HepG2 (cell line): ENCODE measurements at regions not wholly inside any gene's neighbourhood (a gene's known extent, or its start where the extent isn't known, plus 50 kb on each side); places are given as distances from the start of the nearest gene placed in this dataset.

Experiments used
- ATAC-seq: fragments of 200-7000 bp; cut with Tn5 transposase; 3 replicates; pipeline ENCODE4 v1.9.1; 2020; ENCODE audit warnings: mild to moderate bottlenecking, moderate library complexity
- BruUV-seq: library from RNA; stranded (reverse); fragments of 400-500 nt; replicated peaks from 2 replicates; lab custom pipeline; 2021; lab: Mats Ljungman, UMichigan
- CTCF ChIA-PET: fragments of 300-600 bp; formaldehyde crosslinking; extraction: SDS; loops from one replicate; lab custom pipeline; 2021; ENCODE audit warnings: low total read pairs, inconsistent platforms, low intra/inter-chr PET ratio; lab: Yijun Ruan, JAX
- POLR2A ChIA-PET: fragments of 350-600 bp; sonication (Branson Sonifier 250); formaldehyde crosslinking; loops from one replicate; lab custom pipeline; 2020; ENCODE audit warnings: antibody characterized with exemption, inconsistent platforms; lab: Yijun Ruan, JAX
- DNase-seq: peaks from one replicate; pipeline ENCODE4 v3.0.0-alpha.2; 2015; ENCODE audit warnings: low spot score
- FAIRE-seq: peaks from 3 replicates; lab custom pipeline; 2011; peaks lifted over from hg19 to GRCh38; lab: Jason Lieb, UNC
- H2AFZ ChIP-seq: one replicate; pipeline ENCODE4 v1.6.1; 2011; ENCODE audit warnings: low read length, inconsistent platforms
- H3K27ac ChIP-seq: fragments of 300-600 bp; 3 replicates; pipeline ENCODE4 v1.8.0; 2011; ENCODE audit warnings: mixed run types, mild to moderate bottlenecking, mixed read lengths, low read length, inconsistent platforms; ENCODE audit not compliant: insufficient read depth; ENCODE audit errors: extremely low read length
- H3K27me3 ChIP-seq, 2 experiments: fragments of 200-600 bp in 1 of 2; 2 replicates in 1 of 2; 3 replicates in 1 of 2; pipeline versions ENCODE4 v1.6.0 to v1.8.0; 2011; ENCODE audit warnings: low read length in 2 of 2, mild to moderate bottlenecking in 2 of 2, moderate library complexity in 2 of 2, inconsistent platforms in 1 of 2; ENCODE audit not compliant: insufficient read depth in 2 of 2, control insufficient read depth in 1 of 2
- H3K36me3 ChIP-seq, 2 experiments: fragments of 200-600 bp in 1 of 2; replicated peaks in 1 of 2; 2 replicates in 1 of 2; 3 replicates in 1 of 2; pipeline versions ENCODE4 v1.5.1 to v1.8.0; 2011; ENCODE audit warnings: low read length in 2 of 2, inconsistent platforms in 1 of 2; ENCODE audit not compliant: insufficient read depth in 2 of 2, control insufficient read depth in 1 of 2
- H3K4me1 ChIP-seq: 2 replicates; pipeline ENCODE4 v1.5.1; 2012; ENCODE audit warnings: low read length, inconsistent platforms; ENCODE audit not compliant: insufficient read depth
- H3K4me2 ChIP-seq: 2 replicates; pipeline ENCODE4 v1.6.0; 2011; ENCODE audit warnings: low read depth, low read length, inconsistent platforms
- H3K4me3 ChIP-seq, 3 experiments: fragments of 200-600 bp in 1 of 3; sonication (generic), shearing (Covaris generic) in 1 of 3; replicated peaks in 1 of 3; 2 replicates each; pipeline ENCODE4 v1.5.1; 2011 to 2016; ENCODE audit warnings: low read length in 3 of 3, inconsistent platforms in 2 of 3, low read depth in 2 of 3, mild to moderate bottlenecking in 2 of 3, control low read depth in 1 of 3, mixed read lengths in 1 of 3; ENCODE audit not compliant: insufficient read depth in 1 of 3
- H3K79me2 ChIP-seq: one replicate; pipeline ENCODE4 v1.6.1; 2011; ENCODE audit warnings: low read length, inconsistent platforms; ENCODE audit not compliant: insufficient read depth
- H3K9ac ChIP-seq: 2 replicates; pipeline ENCODE4 v1.6.0; 2011; ENCODE audit warnings: mild to moderate bottlenecking, low read depth, low read length, inconsistent platforms; ENCODE audit not compliant: insufficient read depth
- H3K9me3 ChIP-seq: 2 replicates; pipeline ENCODE4 v1.5.1; 2012; ENCODE audit warnings: mild to moderate bottlenecking, low read length
- H4K20me1 ChIP-seq: 2 replicates; pipeline ENCODE4 v1.6.0; 2011; ENCODE audit warnings: inconsistent platforms, mild to moderate bottlenecking, low read length, moderate library complexity; ENCODE audit not compliant: insufficient read depth
- ATM ChIP-seq: fragments of 450-650 bp; IDR thresholded peaks from 2 replicates; pipeline ENCODE4 v1.7.1; 2017; ENCODE audit warnings: mild to moderate bottlenecking, borderline replicate concordance
- ELF3 ChIP-seq: IDR thresholded peaks from 2 replicates; pipeline ENCODE4 v1.6.1; 2016; ENCODE audit warnings: missing genetic modification reagents, missing compliant biosample characterization
- GATAD2A ChIP-seq: IDR thresholded peaks from 2 replicates; pipeline ENCODE4 v1.6.1; 2016
- GLI4 ChIP-seq: sonication (generic); formaldehyde crosslinking; IDR thresholded peaks from 2 replicates; pipeline ENCODE4 v1.5.1; 2020; ENCODE audit warnings: missing genetic modification reagents, mild to moderate bottlenecking, moderate library complexity, borderline replicate concordance
- KLF6 ChIP-seq: IDR thresholded peaks from 2 replicates; pipeline ENCODE4 v1.8.0; 2016; ENCODE audit warnings: missing biosample characterization, missing genetic modification reagents
- NCOA2 ChIP-seq: sonication (generic); formaldehyde crosslinking; IDR thresholded peaks from 2 replicates; pipeline ENCODE4 v1.8.0; 2022; ENCODE audit warnings: inconsistent platforms
- RBAK ChIP-seq: sonication (generic); formaldehyde crosslinking; IDR thresholded peaks from 2 replicates; pipeline ENCODE4 v1.5.1; 2020; ENCODE audit warnings: mild to moderate bottlenecking, missing genetic modification reagents
- SAP130 ChIP-seq: IDR thresholded peaks from 2 replicates; pipeline ENCODE4 v1.6.1; 2016; ENCODE audit warnings: low read depth
- ZFY ChIP-seq: sonication (generic); formaldehyde crosslinking; IDR thresholded peaks from 2 replicates; pipeline ENCODE4 v1.4.0; 2020; ENCODE audit warnings: missing genetic modification reagents
- ZKSCAN5 ChIP-seq: sonication (generic); formaldehyde crosslinking; IDR thresholded peaks from 2 replicates; pipeline ENCODE4 v1.5.1; 2020; ENCODE audit warnings: mild to moderate bottlenecking, missing genetic modification reagents
- WGBS: methylation state at CpG from one replicate; pipeline ENCODE4 v1.1.6; 2017; ENCODE audit warnings: low lambda C conversion rate; 5-methylcytosine and 5-hydroxymethylcytosine counted together
- in situ Hi-C: cut with HindIII; loops from 2 replicates; pipeline ENCODE4 v1.10.0; 2017; ENCODE audit warnings: low pct_unique_long_range_greater_than_20kb; ENCODE audit not compliant: extremely low pct_ligation_motif_present
- intact Hi-C: fragments of 100-400 bp; cut with micrococcal nuclease; formaldehyde crosslinking; loops from one replicate; pipeline ENCODE4 v1.10.0; 2022; ENCODE audit not compliant: unreplicated experiment
- TF ChIP-seq, protein P1 (sequence below): sonication (generic); formaldehyde crosslinking; IDR thresholded peaks from 2 replicates; pipeline ENCODE4 v1.4.0; 2020; ENCODE audit warnings: missing genetic modification reagents, borderline replicate concordance
- TF ChIP-seq, protein P2 (sequence below): sonication (generic); formaldehyde crosslinking; IDR thresholded peaks from 2 replicates; pipeline ENCODE4 v1.4.0; 2020; ENCODE audit warnings: missing genetic modification reagents, borderline replicate concordance
- TF ChIP-seq, protein P3 (sequence below): sonication (generic); formaldehyde crosslinking; IDR thresholded peaks from 2 replicates; pipeline ENCODE4 v1.8.0; 2022; ENCODE audit warnings: missing genetic modification reagents, mild to moderate bottlenecking, inconsistent platforms, borderline replicate concordance

DNA sequence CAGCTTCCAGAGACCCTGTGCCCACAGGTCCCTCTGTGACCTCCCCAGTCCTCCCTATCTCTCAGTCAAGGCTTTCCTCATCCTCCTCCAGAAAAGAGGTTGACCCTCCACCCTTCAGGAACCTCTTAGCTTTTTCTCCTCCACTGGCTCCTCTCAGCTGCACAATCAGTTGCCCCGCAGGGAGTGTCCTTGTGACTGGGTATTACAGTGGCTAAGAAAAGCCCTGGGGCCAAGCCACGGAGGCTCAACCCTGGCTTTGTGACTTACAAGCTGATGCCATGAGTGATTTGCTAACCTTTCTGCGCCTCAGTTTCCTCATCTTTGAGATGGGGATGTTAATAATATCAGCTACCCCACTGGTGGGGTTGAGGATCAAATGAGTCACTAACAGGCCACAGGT, 66.4 kb upstream of the ZMIZ1 start:
- peaks cover 45% of the 10 kb centered on the region for H3K4me1 ChIP-seq
- no peaks in the 10 kb centered on the region for H3K79me2 ChIP-seq
- H3K9me3 ChIP-seq: no peaks in the 10 kb centered on the region
- H2AFZ ChIP-seq: no peak overlapping the region
- ChIA-PET POLR2A (no interaction called here), CTCF (no interaction called here)
- DNase-seq: no peak
- no TSS peak for BruUV-seq
- in situ Hi-C loops (no loop called here), intact Hi-C loops (no loop called here)
- ATAC-seq: no peak
- no peak overlapping the region for H3K9ac ChIP-seq
- H3K27ac ChIP-seq: no peak overlapping the region
- TF ChIP-seq, protein P1, sequence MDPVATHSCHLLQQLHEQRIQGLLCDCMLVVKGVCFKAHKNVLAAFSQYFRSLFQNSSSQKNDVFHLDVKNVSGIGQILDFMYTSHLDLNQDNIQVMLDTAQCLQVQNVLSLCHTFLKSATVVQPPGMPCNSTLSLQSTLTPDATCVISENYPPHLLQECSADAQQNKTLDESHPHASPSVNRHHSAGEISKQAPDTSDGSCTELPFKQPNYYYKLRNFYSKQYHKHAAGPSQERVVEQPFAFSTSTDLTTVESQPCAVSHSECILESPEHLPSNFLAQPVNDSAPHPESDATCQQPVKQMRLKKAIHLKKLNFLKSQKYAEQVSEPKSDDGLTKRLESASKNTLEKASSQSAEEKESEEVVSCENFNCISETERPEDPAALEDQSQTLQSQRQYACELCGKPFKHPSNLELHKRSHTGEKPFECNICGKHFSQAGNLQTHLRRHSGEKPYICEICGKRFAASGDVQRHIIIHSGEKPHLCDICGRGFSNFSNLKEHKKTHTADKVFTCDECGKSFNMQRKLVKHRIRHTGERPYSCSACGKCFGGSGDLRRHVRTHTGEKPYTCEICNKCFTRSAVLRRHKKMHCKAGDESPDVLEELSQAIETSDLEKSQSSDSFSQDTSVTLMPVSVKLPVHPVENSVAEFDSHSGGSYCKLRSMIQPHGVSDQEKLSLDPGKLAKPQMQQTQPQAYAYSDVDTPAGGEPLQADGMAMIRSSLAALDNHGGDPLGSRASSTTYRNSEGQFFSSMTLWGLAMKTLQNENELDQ (CRISPR knock-in tag): no peak
- H4K20me1 ChIP-seq: no peaks in the 10 kb centered on the region
- peaks cover 2 to 52% of the 10 kb centered on the region in 2 experiments for H3K27me3 ChIP-seq
- FAIRE-seq: no peak
- H3K36me3 ChIP-seq: no peaks in the 10 kb centered on the region
- WGBS: 41% methylated on average over 3 of the region's 3 CpGs
- H3K4me2 ChIP-seq: no peak overlapping the region
- H3K4me3 ChIP-seq: no peak overlapping the region

DNA sequence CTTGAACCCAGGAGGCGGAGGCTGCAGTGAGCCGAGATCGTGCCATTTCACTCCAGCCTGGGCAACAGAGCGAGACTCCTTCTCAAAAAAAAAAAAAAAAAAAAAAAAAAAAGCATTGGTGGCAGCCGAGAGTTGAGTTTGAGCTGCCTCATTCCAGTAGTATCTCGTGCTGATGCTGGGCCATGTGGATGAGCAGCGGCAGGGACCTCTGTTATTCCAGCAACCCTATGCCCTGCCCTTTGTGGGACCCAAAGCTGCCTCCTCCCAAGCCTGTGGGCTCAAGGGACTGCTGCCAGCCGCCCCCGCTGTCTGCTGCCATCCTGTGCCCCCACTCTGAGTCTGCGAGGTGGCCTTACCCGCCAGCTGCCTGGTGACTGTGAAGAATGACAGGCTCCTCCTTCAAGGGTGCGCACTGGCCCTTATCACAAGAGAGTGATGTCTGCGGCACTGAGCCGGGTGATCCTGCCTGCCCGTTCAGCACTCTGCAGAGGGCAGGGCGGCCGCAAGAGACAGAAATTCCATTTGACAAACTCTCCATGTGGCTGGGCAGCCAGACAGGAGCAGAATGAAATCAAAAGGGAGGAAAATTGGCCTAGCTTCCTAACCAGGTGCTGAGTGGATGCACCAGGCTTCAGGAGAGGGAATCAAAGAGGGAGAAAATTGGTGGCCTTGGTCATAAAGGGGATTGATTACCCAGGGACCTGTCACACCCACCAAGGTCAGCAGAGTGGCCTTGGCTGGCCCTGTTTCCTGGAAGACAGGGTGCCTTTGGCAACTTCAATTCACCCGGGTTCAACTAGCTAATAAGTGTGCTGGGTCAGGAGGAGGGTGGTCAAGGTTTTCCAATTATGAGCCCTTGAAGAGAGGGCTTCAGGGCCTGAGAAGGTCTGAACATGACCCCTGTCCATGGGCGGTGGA, 65.3 kb upstream of the ZMIZ1 start:
- WGBS: 41% methylated on average over 16 of the region's 19 CpGs
- peak overlapping the region; percentile 8; the same call in 1 of the 2 replicates for H3K4me2 ChIP-seq
- no peak for TF ChIP-seq ATM
- peak; percentile 8; the same call in 1 of the 2 replicates for TF ChIP-seq ZFY (CRISPR knock-in tag)
- TF ChIP-seq, protein P2, sequence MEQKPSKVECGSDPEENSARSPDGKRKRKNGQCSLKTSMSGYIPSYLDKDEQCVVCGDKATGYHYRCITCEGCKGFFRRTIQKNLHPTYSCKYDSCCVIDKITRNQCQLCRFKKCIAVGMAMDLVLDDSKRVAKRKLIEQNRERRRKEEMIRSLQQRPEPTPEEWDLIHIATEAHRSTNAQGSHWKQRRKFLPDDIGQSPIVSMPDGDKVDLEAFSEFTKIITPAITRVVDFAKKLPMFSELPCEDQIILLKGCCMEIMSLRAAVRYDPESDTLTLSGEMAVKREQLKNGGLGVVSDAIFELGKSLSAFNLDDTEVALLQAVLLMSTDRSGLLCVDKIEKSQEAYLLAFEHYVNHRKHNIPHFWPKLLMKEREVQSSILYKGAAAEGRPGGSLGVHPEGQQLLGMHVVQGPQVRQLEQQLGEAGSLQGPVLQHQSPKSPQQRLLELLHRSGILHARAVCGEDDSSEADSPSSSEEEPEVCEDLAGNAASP (CRISPR knock-in tag): peak; percentile 83; the same call in 1 of the 2 replicates
- TF ChIP-seq ZKSCAN5 (CRISPR knock-in tag): no peak
- no peak for TF ChIP-seq RBAK (CRISPR knock-in tag)
- no peak for TF ChIP-seq GLI4 (CRISPR knock-in tag)
- peak; percentile 82 for TF ChIP-seq NCOA2 (CRISPR knock-in tag)
- peak; percentile 33; the same call in 1 of the 2 replicates for TF ChIP-seq ELF3 (CRISPR knock-in tag)
- TF ChIP-seq, protein P3, sequence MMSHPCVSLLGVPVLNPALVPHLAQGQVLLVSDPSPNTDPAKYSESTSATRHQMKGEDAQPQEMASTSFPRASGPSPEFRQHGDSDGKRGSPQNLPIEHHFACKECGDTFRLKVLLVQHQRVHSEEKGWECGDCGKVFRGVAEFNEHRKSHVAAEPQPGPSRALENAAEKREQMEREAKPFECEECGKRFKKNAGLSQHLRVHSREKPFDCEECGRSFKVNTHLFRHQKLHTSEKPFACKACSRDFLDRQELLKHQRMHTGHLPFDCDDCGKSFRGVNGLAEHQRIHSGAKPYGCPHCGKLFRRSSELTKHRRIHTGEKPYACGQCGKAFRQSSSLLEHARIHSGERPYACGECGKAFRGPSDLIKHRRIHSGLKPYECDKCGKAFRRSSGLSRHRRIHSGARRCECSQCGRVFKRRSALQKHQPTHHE (CRISPR knock-in tag): no peak
- peak; percentile 73 for TF ChIP-seq GATAD2A (CRISPR knock-in tag)
- TF ChIP-seq KLF6 (CRISPR knock-in tag): no peak
- TF ChIP-seq SAP130 (CRISPR knock-in tag): 0 out of 2 replicates have a peak, but pooled peaks have one; percentile 15

More for the DNA sequence above, 65.3 kb upstream of the ZMIZ1 start:
- intact Hi-C loops: no loop called here
- H3K9me3 ChIP-seq: no peaks in the 10 kb centered on the region
- no peak overlapping the region for H2AFZ ChIP-seq
- in situ Hi-C loops: no loop called here
- ATAC-seq: peak; percentile 58
- no peaks in the 10 kb centered on the region for H4K20me1 ChIP-seq
- H3K4me1 ChIP-seq: peaks cover 34% of the 10 kb centered on the region
- H3K4me3 ChIP-seq: no peak overlapping the region
- no peak overlapping the region for H3K9ac ChIP-seq
- H3K27me3 ChIP-seq: peaks cover 2 to 51% of the 10 kb centered on the region in 2 experiments
- H3K27ac ChIP-seq: no peak overlapping the region
- CTCF ChIA-PET: no interaction called here
- no peaks in the 10 kb centered on the region for H3K36me3 ChIP-seq
- BruUV-seq: no TSS peak
- H3K79me2 ChIP-seq: no peaks in the 10 kb centered on the region
- FAIRE-seq: no peak
- POLR2A ChIA-PET: interaction anchor here (0.6 kb wide), 1 partner anchor 28 kb away, joined by 3 read pairs; no protein-coding TSS in a partner anchor
- DNase-seq: no peak
